Mucosa of descending colon (tissue), 3 donors: ENCODE measurements at regions not wholly inside any gene's neighbourhood (a gene's known extent, or its start where the extent isn't known, plus 50 kb on each side); places are given as distances from the start of the nearest gene placed in this dataset.

ENCODE experiments used
- ATAC-seq: fragments of 200-7000 bp; cut with Tn5 transposase; one replicate; pipeline ENCODE4 v1.9.1; 2020; ENCODE audit warnings: mild to moderate bottlenecking, moderate library complexity
- DNase-seq, 3 donors: peaks; one replicate each; pipeline ENCODE4 v3.0.0-alpha.2; 2020
- H3K36me3 ChIP-seq: fragments of 200-600 bp; one replicate; pipeline ENCODE4 v1.8.0; 2021; ENCODE audit warnings: low read depth, mild to moderate bottlenecking
- H3K4me1 ChIP-seq: fragments of 200-600 bp; one replicate; pipeline ENCODE4 v1.8.0; 2021; ENCODE audit warnings: low read depth, mild to moderate bottlenecking
- H3K4me3 ChIP-seq: fragments of 200-600 bp; one replicate; pipeline ENCODE4 v1.8.0; 2021; ENCODE audit warnings: mild to moderate bottlenecking
- H3K9me3 ChIP-seq: fragments of 200-600 bp; one replicate; pipeline ENCODE4 v1.8.0; 2021; ENCODE audit warnings: mild to moderate bottlenecking
- CTCF ChIP-seq: fragments of 200-600 bp; IDR thresholded peaks from one replicate; pipeline ENCODE4 v1.8.0; 2022; ENCODE audit warnings: antibody characterized with exemption, mild to moderate bottlenecking
- intact Hi-C, 2 donors: fragments of 100-400 bp; cut with DNase I in 1 of 2; cut with micrococcal nuclease in 1 of 2; formaldehyde crosslinking; loops; one replicate each; pipeline versions ENCODE4 v1.11.0 to v1.11.1; 2022; cut with DNase I, micrococcal nuclease
- donor health status: DM: no; HTN: no; CAD: no; lungs with moderate emphysema.
- donor health status: DM: no; HTN: no; CAD: no.
- donor health status: DM: no; HTN: yes; CAD: no.

- no peak overlapping the region for H3K4me3 ChIP-seq
- H3K9me3 ChIP-seq = no peaks in the 10 kb centered on the region
- TF ChIP-seq CTCF = no peak
- no peak for DNase-seq
- no peaks in the 10 kb centered on the region for H3K4me1 ChIP-seq
- intact Hi-C loops = no loop called here
- no peak for ATAC-seq
- H3K36me3 ChIP-seq = no peaks in the 10 kb centered on the region
Observed at GRCh38 chr4:19314116-19314515, 937.6 kb upstream of the SLIT2 start.

- no peaks in the 10 kb centered on the region for H3K9me3 ChIP-seq
- intact Hi-C loops = no loop called here
- no peak for ATAC-seq
- no peak for DNase-seq
- TF ChIP-seq CTCF = no peak
- H3K36me3 ChIP-seq = no peaks in the 10 kb centered on the region
- no peak overlapping the region for H3K4me3 ChIP-seq
- no peaks in the 10 kb centered on the region for H3K4me1 ChIP-seq
Observed at GRCh38 chr4:19309378-19309777, 942.3 kb upstream of the SLIT2 start.

DNA sequence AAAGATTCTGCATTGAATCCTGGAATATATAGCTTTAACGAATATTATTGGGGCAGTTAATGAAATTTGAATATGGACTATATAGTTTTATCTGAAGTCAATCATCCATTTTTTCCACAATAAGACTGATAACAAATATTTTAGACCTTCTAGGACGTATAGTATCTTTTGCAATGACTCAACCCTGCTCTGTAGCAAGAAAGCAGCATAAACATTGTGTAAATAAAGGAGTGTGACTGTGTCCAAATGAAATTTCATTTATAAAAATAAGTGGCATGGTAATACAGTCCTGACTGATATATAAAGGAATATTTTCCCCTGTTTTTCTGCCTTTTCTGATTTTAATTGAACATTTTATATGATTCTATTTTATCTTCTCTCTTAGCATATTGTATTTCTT lies 947.7 kb upstream of the SLIT2 start:
- ATAC-seq (no peak), DNase-seq (no peak)
- no peaks in the 10 kb centered on the region for H3K36me3 ChIP-seq
- H3K4me3 ChIP-seq = no peak overlapping the region
- TF ChIP-seq CTCF = no peak
- H3K9me3 ChIP-seq = no peaks in the 10 kb centered on the region
- no peaks in the 10 kb centered on the region for H3K4me1 ChIP-seq
- intact Hi-C loops = no loop called here

DNA sequence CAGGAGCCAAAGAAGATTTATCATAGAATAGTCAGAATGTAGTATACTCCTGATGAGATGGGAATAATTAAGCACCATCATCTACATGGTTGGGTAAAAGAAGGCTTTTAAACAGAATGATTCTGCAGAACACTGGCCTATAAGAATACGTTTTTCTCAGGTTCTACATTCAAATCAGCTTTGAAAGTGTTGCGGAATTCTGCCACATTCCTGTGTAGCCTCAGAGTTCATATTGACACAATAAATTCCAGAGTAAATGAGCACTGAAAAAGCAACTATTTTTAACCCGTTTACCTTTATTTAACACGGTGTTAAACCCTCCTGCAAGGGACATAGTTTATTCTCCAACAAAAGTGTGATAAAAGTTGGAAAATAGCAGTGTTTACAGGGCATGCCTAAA lies 950.2 kb upstream of the SLIT2 start:
- ATAC-seq = no peak
- TF ChIP-seq CTCF = no peak
- intact Hi-C loops = no loop called here
- Histone ChIP-seq H3K4me1 (no peaks in the 10 kb centered on the region), H3K9me3 (no peaks in the 10 kb centered on the region), H3K4me3 (no peak overlapping the region), H3K36me3 (no peaks in the 10 kb centered on the region)
- DNase-seq = no peak

- Histone ChIP-seq H3K36me3 (no peaks in the 10 kb centered on the region), H3K4me3 (no peak overlapping the region), H3K9me3 (no peaks in the 10 kb centered on the region), H3K4me1 (no peaks in the 10 kb centered on the region)
- TF ChIP-seq CTCF = no peak
- intact Hi-C loops = no loop called here
- ATAC-seq (no peak), DNase-seq (no peak)
Observed at GRCh38 chr4:19300213-19300612, 951.5 kb upstream of the SLIT2 start.

DNA sequence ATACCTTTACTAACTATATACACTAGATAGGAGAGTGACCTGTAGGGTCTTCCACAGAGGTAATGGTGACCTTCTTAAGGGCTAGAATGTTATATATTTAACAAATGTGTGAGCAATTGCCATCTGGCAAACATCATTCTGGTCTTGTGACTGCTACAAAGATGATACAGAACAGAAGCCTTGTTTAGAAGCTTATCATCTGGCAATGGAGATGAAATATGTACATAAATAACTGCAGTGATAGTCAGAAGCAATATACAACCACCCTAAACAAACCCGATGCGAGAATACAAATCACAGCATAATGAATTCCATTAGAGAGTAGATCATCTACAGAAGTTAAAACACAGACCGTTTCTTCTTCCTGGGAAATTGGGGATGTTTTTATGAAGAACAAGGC lies 952.7 kb upstream of the SLIT2 start:
- Histone ChIP-seq H3K36me3 (no peaks in the 10 kb centered on the region), H3K9me3 (no peaks in the 10 kb centered on the region), H3K4me3 (no peak overlapping the region), H3K4me1 (no peaks in the 10 kb centered on the region)
- no peak for DNase-seq
- intact Hi-C loops = no loop called here
- no peak for TF ChIP-seq CTCF
- ATAC-seq = no peak
